Lung (tissue), 11 donors: ENCODE measurements at regions not wholly inside any gene's neighbourhood (a gene's known extent, or its start where the extent isn't known, plus 50 kb on each side); places are given as distances from the start of the nearest gene placed in this dataset.

Experiments used
- ATAC-seq: fragments of 200-7000 bp; cut with Tn5 transposase; one replicate; pipeline ENCODE4 v1.9.1; 2020; ENCODE audit warnings: moderate number of reproducible peaks; ENCODE audit not compliant: insufficient read depth, low FRiP score
- DNase-seq, 3 donors: peaks; one replicate each; pipeline ENCODE4 v3.0.0-alpha.2; 2013 to 2017
- H3K27ac ChIP-seq, 2 donors: one replicate each; pipeline ENCODE4 v1.5.1; 2013; ENCODE audit warnings: mild to moderate bottlenecking in 2 of 2, moderate library complexity in 2 of 2, control low read depth in 1 of 2, inconsistent platforms in 1 of 2, low read depth in 1 of 2, low read length in 1 of 2
- H3K27me3 ChIP-seq, 3 donors: one replicate each; pipeline ENCODE4 v1.5.1; 2013; ENCODE audit warnings: low read length in 2 of 3; ENCODE audit not compliant: control insufficient read depth in 3 of 3, insufficient read depth in 3 of 3
- H3K36me3 ChIP-seq, 4 donors: one replicate each; pipeline ENCODE4 v1.5.1; 2013; ENCODE audit warnings: low read length in 4 of 4, mild to moderate bottlenecking in 1 of 4, moderate library complexity in 1 of 4; ENCODE audit not compliant: control insufficient read depth in 4 of 4, insufficient read depth in 4 of 4
- H3K4me1 ChIP-seq, 5 donors: one replicate each; pipeline ENCODE4 v1.5.1; 2013; ENCODE audit warnings: low read length in 5 of 5, mild to moderate bottlenecking in 2 of 5, moderate library complexity in 1 of 5; ENCODE audit not compliant: control insufficient read depth in 5 of 5, insufficient read depth in 5 of 5
- H3K4me3 ChIP-seq: one replicate; pipeline ENCODE4 v1.5.1; 2013; ENCODE audit warnings: mild to moderate bottlenecking, control low read depth, moderate library complexity
- H3K9ac ChIP-seq, 2 donors: one replicate each; pipeline ENCODE4 v1.5.1; 2013; ENCODE audit warnings: low read length in 2 of 2, control low read depth in 1 of 2; ENCODE audit not compliant: insufficient read depth in 1 of 2
- H3K9me3 ChIP-seq, 4 donors: one replicate each; pipeline ENCODE4 v1.5.1; 2013; ENCODE audit warnings: low read length in 3 of 4, mild to moderate bottlenecking in 1 of 4, moderate library complexity in 1 of 4; ENCODE audit not compliant: control insufficient read depth in 4 of 4, insufficient read depth in 3 of 4
- WGBS, 2 donors: extraction: QIAGEN DNeasy Blood & Tissue Kit; methylation state at CpG; one replicate each; pipeline ENCODE4 v1.1.7; 2013; 5-methylcytosine and 5-hydroxymethylcytosine counted together
- TF ChIP-seq, protein P1 (sequence below): IDR thresholded peaks from 2 replicates; pipeline ENCODE4 v1.5.1; 2012; ENCODE audit warnings: mild to moderate bottlenecking; ENCODE audit errors: control extremely low read depth, extremely low read depth
- donor health status: control.
- donor health status: control.
- donor health status: Bipolar disorder and iron deficiency.
- donor health status: healthy.
- donor health status: DM: yes; HTN: yes; CAD: no.

DNA sequence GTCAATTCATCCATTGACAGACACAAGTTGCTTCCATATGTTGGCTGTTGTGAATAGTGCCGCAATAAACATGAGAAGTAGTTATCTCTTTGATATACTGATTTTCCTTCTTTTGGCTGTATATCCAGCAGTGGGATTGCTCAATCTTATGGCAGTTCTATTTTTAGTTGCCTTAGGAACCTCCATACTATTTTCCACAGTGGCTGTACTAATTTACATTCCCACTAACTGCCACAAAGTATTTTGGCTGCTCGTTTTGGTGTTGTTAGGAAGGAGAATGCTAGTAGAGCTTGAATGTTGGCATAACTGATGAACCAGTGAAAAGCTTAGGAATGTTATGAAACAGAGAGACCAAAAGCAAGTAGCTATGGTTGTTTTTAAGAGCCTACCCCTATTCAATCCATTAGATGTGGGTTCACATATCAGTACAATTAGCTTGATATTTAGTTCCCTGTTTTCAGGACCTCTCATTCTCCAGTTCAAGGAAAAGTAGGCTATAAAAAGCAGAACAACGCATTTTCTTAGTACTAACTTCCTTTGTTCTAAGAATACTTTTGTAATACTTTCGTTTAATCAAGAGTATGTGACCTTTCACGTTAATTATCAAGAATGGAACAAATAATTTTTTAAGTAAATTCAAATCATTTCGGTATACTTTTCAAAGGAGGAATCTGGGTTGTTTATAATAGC is 100.3 kb downstream of the FAS start:
- TF ChIP-seq, protein P1, sequence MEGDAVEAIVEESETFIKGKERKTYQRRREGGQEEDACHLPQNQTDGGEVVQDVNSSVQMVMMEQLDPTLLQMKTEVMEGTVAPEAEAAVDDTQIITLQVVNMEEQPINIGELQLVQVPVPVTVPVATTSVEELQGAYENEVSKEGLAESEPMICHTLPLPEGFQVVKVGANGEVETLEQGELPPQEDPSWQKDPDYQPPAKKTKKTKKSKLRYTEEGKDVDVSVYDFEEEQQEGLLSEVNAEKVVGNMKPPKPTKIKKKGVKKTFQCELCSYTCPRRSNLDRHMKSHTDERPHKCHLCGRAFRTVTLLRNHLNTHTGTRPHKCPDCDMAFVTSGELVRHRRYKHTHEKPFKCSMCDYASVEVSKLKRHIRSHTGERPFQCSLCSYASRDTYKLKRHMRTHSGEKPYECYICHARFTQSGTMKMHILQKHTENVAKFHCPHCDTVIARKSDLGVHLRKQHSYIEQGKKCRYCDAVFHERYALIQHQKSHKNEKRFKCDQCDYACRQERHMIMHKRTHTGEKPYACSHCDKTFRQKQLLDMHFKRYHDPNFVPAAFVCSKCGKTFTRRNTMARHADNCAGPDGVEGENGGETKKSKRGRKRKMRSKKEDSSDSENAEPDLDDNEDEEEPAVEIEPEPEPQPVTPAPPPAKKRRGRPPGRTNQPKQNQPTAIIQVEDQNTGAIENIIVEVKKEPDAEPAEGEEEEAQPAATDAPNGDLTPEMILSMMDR, result no peak
- 43 to 50% methylated on average over 6 of the region's 6 CpGs for WGBS, 2 donors
- DNase-seq, result peak in 2 of 3 donors; percentile 74 to 88
- Histone ChIP-seq H3K27me3 (no peaks in the 10 kb centered on the region), H3K4me3 (no peak overlapping the region), H3K4me1 (peaks cover 0 to 9% (median 4%) of the 10 kb centered on the region in 5 donors), H3K27ac (no peak overlapping the region), H3K36me3 (no peaks in the 10 kb centered on the region), H3K9me3 (no peaks in the 10 kb centered on the region), H3K9ac (no peak overlapping the region)
- ATAC-seq, result no peak

DNA sequence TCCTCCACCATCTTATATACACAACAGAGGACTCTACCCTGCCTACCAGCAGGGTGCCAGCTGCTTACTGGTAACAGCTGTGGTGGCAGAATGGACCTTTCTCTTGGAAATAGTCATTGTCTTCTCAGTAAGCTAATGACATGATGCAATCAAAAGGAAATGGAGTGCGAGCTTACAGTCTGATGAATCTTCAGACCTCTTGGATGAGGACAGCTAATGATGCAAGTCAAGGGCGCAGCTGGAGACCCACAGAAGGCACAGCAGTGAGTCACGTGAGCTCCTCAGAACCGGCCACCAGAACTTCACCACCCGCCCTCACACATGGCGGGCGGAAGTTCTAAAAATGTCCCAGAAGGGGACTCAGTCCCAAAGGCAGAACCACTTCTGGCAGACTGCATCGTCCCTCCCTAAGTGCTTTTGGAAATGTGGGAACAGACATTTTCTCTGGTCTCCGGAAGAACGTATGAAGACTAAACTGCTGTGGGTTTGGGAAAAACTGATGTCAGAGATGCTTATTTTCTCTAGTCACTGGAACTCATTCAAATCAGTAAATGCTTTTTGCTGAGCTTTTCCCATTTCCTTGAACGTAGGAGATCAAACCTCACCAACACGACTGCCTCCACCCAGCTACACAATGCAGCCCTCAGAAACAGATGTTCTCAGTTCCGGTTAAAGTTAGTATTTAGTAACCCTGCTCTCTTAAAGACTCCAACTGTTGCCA is 96.4 kb downstream of the FAS start:
- Histone ChIP-seq H3K27me3 (no peaks in the 10 kb centered on the region), H3K27ac (peak overlapping the region; percentile 14 to 75), H3K4me1 (peaks cover 0 to 9% (median 4%) of the 10 kb centered on the region in 5 donors), H3K9ac (no peak overlapping the region), H3K9me3 (no peaks in the 10 kb centered on the region), H3K4me3 (no peak overlapping the region), H3K36me3 (no peaks in the 10 kb centered on the region)
- peak; percentile 14 to 62 (median 40) for DNase-seq
- 58 to 67% methylated on average over 13 of the region's 13 CpGs for WGBS, 2 donors
- TF ChIP-seq, protein P1, result no peak
- ATAC-seq, result peak; percentile 51

DNA sequence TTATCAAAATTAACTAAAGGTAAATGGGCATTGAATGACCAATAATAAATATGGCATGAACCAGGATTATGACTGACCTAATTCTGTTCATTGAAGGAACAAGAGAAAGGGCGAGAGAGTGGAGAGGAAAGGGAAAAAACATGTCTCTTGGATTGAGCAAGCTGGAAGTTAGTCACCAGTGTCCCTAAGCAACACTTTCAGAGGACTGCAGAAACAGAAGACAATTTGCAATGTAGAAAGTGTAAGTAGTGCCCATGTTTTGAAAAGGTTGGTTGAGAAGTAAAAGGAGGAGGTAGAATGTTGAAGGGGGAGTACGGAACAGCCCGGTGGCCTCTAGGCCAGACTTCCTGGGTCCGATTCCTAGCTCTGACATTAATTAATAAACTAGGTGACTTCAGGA is 94.6 kb downstream of the FAS start:
- H3K4me3 ChIP-seq, result no peak overlapping the region
- WGBS, 2 donors, result 84 to 86% methylated on average over 4 of the region's 4 CpGs
- TF ChIP-seq, protein P1, result no peak
- peaks cover 0 to 5% (median 0%) of the 10 kb centered on the region in 5 donors for H3K4me1 ChIP-seq
- H3K27ac ChIP-seq, result peak overlapping the region in 1 of 2 donors; percentile 26
- DNase-seq, result no peak
- H3K36me3 ChIP-seq, result no peaks in the 10 kb centered on the region
- H3K9me3 ChIP-seq, result no peaks in the 10 kb centered on the region
- ATAC-seq, result no peak
- H3K27me3 ChIP-seq, result no peaks in the 10 kb centered on the region
- no peak overlapping the region for H3K9ac ChIP-seq
